GM12874 (cell line): ENCODE measurements at regions not wholly inside any gene's neighbourhood (a gene's known extent, or its start where the extent isn't known, plus 50 kb on each side); places are given as distances from the start of the nearest gene placed in this dataset.

Experiments used
- CTCF ChIP-seq: IDR thresholded peaks from 2 replicates; pipeline ENCODE4 v1.5.1; 2011; ENCODE audit warnings: low read depth, mild to moderate bottlenecking, control low read depth, low read length, moderate library complexity; ENCODE audit not compliant: insufficient read depth

GRCh38 chr3:102841866-102842265 lies 407.1 kb downstream of the ZPLD1 start:
- TF ChIP-seq CTCF = no peak

GRCh38 chr3:102866845-102867244 lies 432.0 kb downstream of the ZPLD1 start:
- no peak for TF ChIP-seq CTCF

- TF ChIP-seq CTCF = no peak
Observed at GRCh38 chr3:102883515-102883914, 448.7 kb downstream of the ZPLD1 start.

GRCh38 chr3:102885289-102885688 lies 450.5 kb downstream of the ZPLD1 start:
- no peak for TF ChIP-seq CTCF

GRCh38 chr3:102887431-102887830 lies 452.6 kb downstream of the ZPLD1 start:
- TF ChIP-seq CTCF = no peak

GRCh38 chr3:102896851-102897621 lies 462.2 kb downstream of the ZPLD1 start:
- no peak for TF ChIP-seq CTCF

- no peak for TF ChIP-seq CTCF
Observed at GRCh38 chr3:102904629-102905028, 469.8 kb downstream of the ZPLD1 start.

GRCh38 chr3:102905811-102906210 lies 471.0 kb downstream of the ZPLD1 start:
- no peak for TF ChIP-seq CTCF
